Gastrocnemius medialis (tissue), 4 donors: ENCODE measurements at regions not wholly inside any gene's neighbourhood (a gene's known extent, or its start where the extent isn't known, plus 50 kb on each side); places are given as distances from the start of the nearest gene placed in this dataset.

Source experiments
- POLR2A ChIP-seq, 2 donors: fragments of 450-650 bp; IDR thresholded peaks; one replicate each; pipeline ENCODE4 v1.6.1; 2017; ENCODE audit warnings: antibody characterized with exemption in 2 of 2, mild to moderate bottlenecking in 2 of 2, moderate library complexity in 2 of 2
- TF ChIP-seq, protein P1 (sequence below), 5 experiments: fragments of 450-650 bp in 3 of 5; fragments of 200-600 bp in 2 of 5; sonication (generic) in 2 of 5; IDR thresholded peaks in 4 of 5; conservative IDR thresholded peaks in 1 of 5; 1 replicate in 4 of 5; 2 replicates in 1 of 5; pipeline ENCODE4 v1.5.1; 2016 to 2019; ENCODE audit warnings: antibody characterized with exemption in 5 of 5, mild to moderate bottlenecking in 3 of 5, moderate library complexity in 3 of 5

DNA sequence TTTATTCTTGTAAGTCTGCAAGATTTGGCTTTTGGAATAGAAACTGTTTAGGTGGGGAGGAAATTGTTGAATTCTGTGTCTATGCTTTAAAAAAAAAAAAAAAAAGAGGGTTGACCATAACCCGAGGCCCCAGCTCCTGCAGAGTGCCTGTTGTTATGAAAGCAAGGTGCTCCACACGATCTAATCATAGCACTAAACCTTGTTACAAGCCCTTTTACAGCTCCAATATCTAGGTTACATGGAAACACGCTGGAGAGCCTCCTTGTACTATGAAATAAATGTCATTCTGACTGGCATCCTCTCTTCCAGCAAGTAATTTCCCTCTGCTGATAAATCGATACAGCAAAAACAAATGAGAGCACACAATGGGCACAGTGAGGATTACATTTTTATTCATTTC is 303.1 kb upstream of the SOX5 start:
- TF ChIP-seq, protein P1, sequence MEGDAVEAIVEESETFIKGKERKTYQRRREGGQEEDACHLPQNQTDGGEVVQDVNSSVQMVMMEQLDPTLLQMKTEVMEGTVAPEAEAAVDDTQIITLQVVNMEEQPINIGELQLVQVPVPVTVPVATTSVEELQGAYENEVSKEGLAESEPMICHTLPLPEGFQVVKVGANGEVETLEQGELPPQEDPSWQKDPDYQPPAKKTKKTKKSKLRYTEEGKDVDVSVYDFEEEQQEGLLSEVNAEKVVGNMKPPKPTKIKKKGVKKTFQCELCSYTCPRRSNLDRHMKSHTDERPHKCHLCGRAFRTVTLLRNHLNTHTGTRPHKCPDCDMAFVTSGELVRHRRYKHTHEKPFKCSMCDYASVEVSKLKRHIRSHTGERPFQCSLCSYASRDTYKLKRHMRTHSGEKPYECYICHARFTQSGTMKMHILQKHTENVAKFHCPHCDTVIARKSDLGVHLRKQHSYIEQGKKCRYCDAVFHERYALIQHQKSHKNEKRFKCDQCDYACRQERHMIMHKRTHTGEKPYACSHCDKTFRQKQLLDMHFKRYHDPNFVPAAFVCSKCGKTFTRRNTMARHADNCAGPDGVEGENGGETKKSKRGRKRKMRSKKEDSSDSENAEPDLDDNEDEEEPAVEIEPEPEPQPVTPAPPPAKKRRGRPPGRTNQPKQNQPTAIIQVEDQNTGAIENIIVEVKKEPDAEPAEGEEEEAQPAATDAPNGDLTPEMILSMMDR (IDR thresholded peaks at IDR 0.05 in 4 of 5, conservative IDR thresholded peaks at IDR 0.05 in 1 of 5): no peak
- TF ChIP-seq POLR2A (IDR thresholded peaks at IDR 0.05): no peak
